ENCODE measurements at regions not wholly inside any gene's neighbourhood (a gene's known extent, or its start where the extent isn't known, plus 50 kb on each side); places are given as distances from the start of the nearest gene placed in this dataset.

DNA sequence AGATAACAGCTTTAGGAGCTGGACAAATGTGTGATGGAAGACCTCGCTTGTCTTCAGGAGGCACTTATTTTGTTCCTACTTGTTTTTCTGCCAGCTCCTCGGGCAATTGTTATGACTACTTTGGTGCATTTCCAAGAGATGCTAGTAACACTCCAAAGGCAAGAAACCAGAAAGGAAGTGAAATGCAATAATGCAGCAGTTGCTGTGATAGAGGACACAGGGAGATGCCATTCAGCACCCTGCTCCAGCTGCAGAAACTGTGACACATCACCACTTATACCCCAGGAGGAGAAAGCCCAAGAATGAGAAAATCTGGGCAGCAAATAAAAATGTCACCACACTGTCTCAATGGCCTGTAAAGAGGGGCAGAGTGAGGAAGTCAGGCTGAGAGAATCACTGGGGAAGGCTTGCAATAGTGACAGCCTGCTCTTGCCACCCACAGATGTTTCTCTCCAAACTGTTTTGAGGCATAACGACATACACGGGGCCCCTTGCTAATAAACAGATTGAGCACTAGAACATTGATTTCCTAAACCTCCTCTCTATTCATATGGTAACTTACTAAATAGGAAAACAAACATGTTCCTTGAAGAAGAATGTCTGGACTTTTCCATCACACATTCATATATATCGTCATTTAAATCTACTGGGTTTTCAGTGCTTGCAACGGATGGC is 195.5 kb upstream of the PRNP start:
- DNase-seq: no peak
- Histone ChIP-seq H2AFZ (ENCODE audit: insufficient read depth, low read depth, low read length, poor library complexity, severe bottlenecking) (no peak overlapping the region), H3K79me2 (ENCODE audit: control insufficient read depth, insufficient read depth, low read length) (no peaks in the 10 kb centered on the region), H3K4me2 (replicated peaks; ENCODE audit: low read depth, low read length, poor library complexity, severe bottlenecking) (no peak overlapping the region), H3K27ac (ENCODE audit: low read length in 2 of 2) (no peak overlapping the region), H3K9me3 (ENCODE audit: control extremely low read depth in 1 of 3, control insufficient read depth in 2 of 3, insufficient read depth in 1 of 3, low read length in 2 of 3) (no peaks in the 10 kb centered on the region), H4K20me1 (ENCODE audit: control insufficient read depth, insufficient read depth, low read length, poor library complexity, severe bottlenecking) (no peaks in the 10 kb centered on the region), H3K36me3 (replicated peaks in 1 of 2; ENCODE audit: control extremely low read depth in 1 of 2, control insufficient read depth in 1 of 2, extremely low read depth in 1 of 2, insufficient read depth in 2 of 2, low read length in 1 of 2) (no peaks in the 10 kb centered on the region), H3K4me1 (ENCODE audit: control insufficient read depth in 2 of 2, insufficient read depth in 2 of 2, low read length in 2 of 2) (no peaks in the 10 kb centered on the region), H3K4me3 (ENCODE audit: control extremely low read depth in 1 of 5, extremely low read depth in 1 of 5, insufficient read depth in 1 of 5, low read depth in 2 of 5, low read length in 4 of 5) (no peak overlapping the region), H3K27me3 (replicated peaks in 1 of 4; ENCODE audit: control extremely low read depth in 1 of 4, control insufficient read depth in 3 of 4, insufficient read depth in 4 of 4, low read length in 3 of 4) (peaks cover 0 to 4% (median 1%) of the 10 kb centered on the region in 4 experiments), H3K9ac (ENCODE audit: low read length) (no peak overlapping the region)
- H3K9me3 Mint-ChIP-seq (ENCODE audit: insufficient read depth): no peaks in the 10 kb centered on the region
- peaks cover 28% of the 10 kb centered on the region for H3K27me3 Mint-ChIP-seq
- intact Hi-C loops (cut with micrococcal nuclease): no loop called here
- no peaks in the 10 kb centered on the region for H3K4me1 Mint-ChIP-seq
- TF ChIP-seq, protein P1, sequence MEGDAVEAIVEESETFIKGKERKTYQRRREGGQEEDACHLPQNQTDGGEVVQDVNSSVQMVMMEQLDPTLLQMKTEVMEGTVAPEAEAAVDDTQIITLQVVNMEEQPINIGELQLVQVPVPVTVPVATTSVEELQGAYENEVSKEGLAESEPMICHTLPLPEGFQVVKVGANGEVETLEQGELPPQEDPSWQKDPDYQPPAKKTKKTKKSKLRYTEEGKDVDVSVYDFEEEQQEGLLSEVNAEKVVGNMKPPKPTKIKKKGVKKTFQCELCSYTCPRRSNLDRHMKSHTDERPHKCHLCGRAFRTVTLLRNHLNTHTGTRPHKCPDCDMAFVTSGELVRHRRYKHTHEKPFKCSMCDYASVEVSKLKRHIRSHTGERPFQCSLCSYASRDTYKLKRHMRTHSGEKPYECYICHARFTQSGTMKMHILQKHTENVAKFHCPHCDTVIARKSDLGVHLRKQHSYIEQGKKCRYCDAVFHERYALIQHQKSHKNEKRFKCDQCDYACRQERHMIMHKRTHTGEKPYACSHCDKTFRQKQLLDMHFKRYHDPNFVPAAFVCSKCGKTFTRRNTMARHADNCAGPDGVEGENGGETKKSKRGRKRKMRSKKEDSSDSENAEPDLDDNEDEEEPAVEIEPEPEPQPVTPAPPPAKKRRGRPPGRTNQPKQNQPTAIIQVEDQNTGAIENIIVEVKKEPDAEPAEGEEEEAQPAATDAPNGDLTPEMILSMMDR (IDR thresholded peaks at IDR 0.05): no peak
- no peak for TF ChIP-seq EZH2 (IDR thresholded peaks at IDR 0.05; ENCODE audit: borderline replicate concordance, insufficient read depth, low read depth, low read length, poor library complexity, severe bottlenecking)
- WGBS (ENCODE audit: insufficient coverage): 30% methylated on average over 2 of the region's 6 CpGs
- ATAC-seq (ENCODE audit: low read depth): no peak
- H3K27ac Mint-ChIP-seq: no peak overlapping the region
- ChIA-PET POLR2A (no interaction called here), CTCF (interaction anchor here (0.6 kb wide), 1 partner anchor 127 kb away, joined by 3 read pairs; no protein-coding TSS in a partner anchor)
- no peak overlapping the region for H3K4me3 Mint-ChIP-seq

DNA sequence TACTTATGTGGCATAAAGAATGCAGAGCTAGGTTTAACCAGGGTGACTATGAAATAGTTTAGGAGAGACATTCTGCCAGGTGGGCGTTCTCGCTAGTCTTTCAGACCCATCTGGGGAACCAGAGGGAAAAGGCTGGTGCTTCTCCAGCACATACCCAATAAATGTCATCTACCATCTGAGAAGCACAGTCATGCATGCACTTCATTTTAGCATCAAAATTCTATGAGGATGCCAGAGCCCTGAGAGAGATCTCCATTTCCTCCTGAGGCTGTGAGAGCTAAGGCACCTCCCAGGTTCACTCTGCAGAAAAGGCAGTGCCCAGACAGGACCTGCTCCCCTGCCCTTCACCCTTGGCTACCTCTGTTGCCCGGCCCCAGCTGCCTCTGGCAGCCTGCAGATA is 196.2 kb upstream of the PRNP start:
- ChIA-PET CTCF (no interaction called here), POLR2A (no interaction called here)
- Histone ChIP-seq H4K20me1 (ENCODE audit: control insufficient read depth, insufficient read depth, low read length, poor library complexity, severe bottlenecking) (no peaks in the 10 kb centered on the region), H3K36me3 (replicated peaks in 1 of 2; ENCODE audit: control extremely low read depth in 1 of 2, control insufficient read depth in 1 of 2, extremely low read depth in 1 of 2, insufficient read depth in 2 of 2, low read length in 1 of 2) (no peaks in the 10 kb centered on the region), H3K9me3 (ENCODE audit: control extremely low read depth in 1 of 3, control insufficient read depth in 2 of 3, insufficient read depth in 1 of 3, low read length in 2 of 3) (no peaks in the 10 kb centered on the region), H2AFZ (ENCODE audit: insufficient read depth, low read depth, low read length, poor library complexity, severe bottlenecking) (no peak overlapping the region), H3K4me1 (ENCODE audit: control insufficient read depth in 2 of 2, insufficient read depth in 2 of 2, low read length in 2 of 2) (no peaks in the 10 kb centered on the region), H3K4me3 (ENCODE audit: control extremely low read depth in 1 of 5, extremely low read depth in 1 of 5, insufficient read depth in 1 of 5, low read depth in 2 of 5, low read length in 4 of 5) (no peak overlapping the region), H3K27ac (ENCODE audit: low read length in 2 of 2) (no peak overlapping the region), H3K79me2 (ENCODE audit: control insufficient read depth, insufficient read depth, low read length) (no peaks in the 10 kb centered on the region), H3K27me3 (replicated peaks in 1 of 4; ENCODE audit: control extremely low read depth in 1 of 4, control insufficient read depth in 3 of 4, insufficient read depth in 4 of 4, low read length in 3 of 4) (peaks cover 0 to 4% (median 2%) of the 10 kb centered on the region in 4 experiments), H3K4me2 (replicated peaks; ENCODE audit: low read depth, low read length, poor library complexity, severe bottlenecking) (no peak overlapping the region), H3K9ac (ENCODE audit: low read length) (no peak overlapping the region)
- no peak for ATAC-seq (ENCODE audit: low read depth)
- Mint-ChIP-seq H3K4me1 (no peaks in the 10 kb centered on the region), H3K9me3 (ENCODE audit: insufficient read depth) (no peaks in the 10 kb centered on the region), H3K27me3 (peaks cover 28% of the 10 kb centered on the region), H3K4me3 (no peak overlapping the region), H3K27ac (no peak overlapping the region)
- TF ChIP-seq, protein P1 (IDR thresholded peaks at IDR 0.05): no peak
- no peak for TF ChIP-seq EZH2 (IDR thresholded peaks at IDR 0.05; ENCODE audit: borderline replicate concordance, insufficient read depth, low read depth, low read length, poor library complexity, severe bottlenecking)
- intact Hi-C loops (cut with micrococcal nuclease): no loop called here
- no peak for DNase-seq
- 64% methylated on average over 1 of the region's 3 CpGs for WGBS (ENCODE audit: insufficient coverage)

Measured in B cell (primary cell).